ENCODE measurements at regions not wholly inside any gene's neighbourhood (a gene's known extent, or its start where the extent isn't known, plus 50 kb on each side); places are given as distances from the start of the nearest gene placed in this dataset.

GRCh38 chr6:28734443-28734959, 189.3 kb downstream of the TRIM27 start (continued):
- TF ChIP-seq MXD4 (CRISPR knock-in tag; IDR thresholded peaks at IDR 0.05; ENCODE audit: borderline replicate concordance), result no peak

GRCh38 chr6:28736121-28736520, 187.7 kb downstream of the TRIM27 start:
- DNase-seq (ENCODE audit: low spot score) (no peak), ATAC-seq (no peak)
- Mint-ChIP-seq H3K27me3 (ENCODE audit: low read depth) (peaks cover 79% of the 10 kb centered on the region), H3K9me3 (no peaks in the 10 kb centered on the region), H3K36me3 (no peaks in the 10 kb centered on the region), H3K27ac (no peak overlapping the region), H3K4me1 (peaks cover 29% of the 10 kb centered on the region), H3K4me3 (peak overlapping the region; percentile 80)
- ChIA-PET CTCF (interaction anchor here (0.6 kb wide), 1 partner anchor 172 kb away, joined by 3 read pairs; no protein-coding TSS in a partner anchor), POLR2A (interaction anchor here (0.6 kb wide), 1 partner anchor 23 kb away, joined by 3 read pairs; no protein-coding TSS in a partner anchor)
- no peak for TF ChIP-seq MXD4 (CRISPR knock-in tag; IDR thresholded peaks at IDR 0.05; ENCODE audit: borderline replicate concordance)
- no peak for TF ChIP-seq NFATC4 (CRISPR knock-in tag; IDR thresholded peaks at IDR 0.05)
- no peak for TF ChIP-seq SOX15 (CRISPR knock-in tag; IDR thresholded peaks at IDR 0.05)
- TF ChIP-seq ZNF317 (CRISPR knock-in tag; IDR thresholded peaks at IDR 0.05; ENCODE audit: borderline replicate concordance, low read depth), result no peak
- no peak for TF ChIP-seq FOXP4 (CRISPR knock-in tag; IDR thresholded peaks at IDR 0.05)
- no peak for TF ChIP-seq E2F4 (CRISPR knock-in tag; IDR thresholded peaks at IDR 0.05; ENCODE audit: borderline replicate concordance, low read depth)
- no peak for TF ChIP-seq ZNF219 (CRISPR knock-in tag; IDR thresholded peaks at IDR 0.05; ENCODE audit: borderline replicate concordance)
- TF ChIP-seq KAT7 (CRISPR knock-in tag; IDR thresholded peaks at IDR 0.05; ENCODE audit: borderline replicate concordance), result no peak
- no peak for TF ChIP-seq ZNF121 (CRISPR knock-in tag; IDR thresholded peaks at IDR 0.05)
- TF ChIP-seq JUN (CRISPR knock-in tag; IDR thresholded peaks at IDR 0.05), result no peak
- TF ChIP-seq TCF7 (CRISPR knock-in tag; IDR thresholded peaks at IDR 0.05; ENCODE audit: low read depth), result no peak
- no peak for TF ChIP-seq CDX4 (CRISPR knock-in tag; IDR thresholded peaks at IDR 0.05; ENCODE audit: borderline replicate concordance)
- no peak for TF ChIP-seq FOXP1 (CRISPR knock-in tag; IDR thresholded peaks at IDR 0.05; ENCODE audit: borderline replicate concordance)
- no peak for TF ChIP-seq ZNF232 (CRISPR knock-in tag; IDR thresholded peaks at IDR 0.05)
- no peak for TF ChIP-seq ERG (CRISPR knock-in tag; IDR thresholded peaks at IDR 0.05)
- no peak for TF ChIP-seq FOXK1 (CRISPR knock-in tag; IDR thresholded peaks at IDR 0.05)
- no peak for TF ChIP-seq ZBTB43 (CRISPR knock-in tag; IDR thresholded peaks at IDR 0.05)
- TF ChIP-seq NFYB (CRISPR knock-in tag; conservative IDR thresholded peaks at IDR 0.05; ENCODE audit: low read depth), result no peak

All from WTC11 (cell line).